Esophagus squamous epithelium (tissue), 5 donors: ENCODE measurements at regions not wholly inside any gene's neighbourhood (a gene's known extent, or its start where the extent isn't known, plus 50 kb on each side); places are given as distances from the start of the nearest gene placed in this dataset.

Source experiments
- DNase-seq: peaks from one replicate; lab custom pipeline; 2025; lab: John Stamatoyannopoulos, UW
- H3K27ac ChIP-seq, 4 donors: fragments of 200-600 bp; sonication (generic); one replicate each; pipeline ENCODE4 v1.5.1; 2016 to 2019; ENCODE audit warnings: mild to moderate bottlenecking in 1 of 4
- H3K27me3 ChIP-seq, 4 donors: fragments of 200-600 bp; sonication (generic); 1 replicate in 3 of 4; 2 replicates in 1 of 4; pipeline versions ENCODE4 v1.5.1 to v1.6.0; 2017 to 2021; ENCODE audit warnings: antibody characterized with exemption in 1 of 4
- H3K36me3 ChIP-seq, 3 donors: fragments of 200-600 bp; sonication (generic); one replicate each; pipeline ENCODE4 v1.5.1; 2016 to 2019
- H3K4me1 ChIP-seq, 3 donors: fragments of 200-600 bp; sonication (generic); one replicate each; pipeline ENCODE4 v1.5.1; 2017 to 2019
- H3K4me3 ChIP-seq, 4 donors: fragments of 200-600 bp; sonication (generic); 1 replicate in 3 of 4; 2 replicates in 1 of 4; pipeline ENCODE4 v1.5.1; 2016 to 2019; ENCODE audit warnings: mild to moderate bottlenecking in 2 of 4, moderate library complexity in 1 of 4
- H3K9me3 ChIP-seq, 3 donors: fragments of 200-600 bp; sonication (generic); one replicate each; pipeline ENCODE4 v1.5.1; 2016 to 2019
- POLR2A ChIP-seq, 4 donors: fragments of 450-650 bp; IDR thresholded peaks; one replicate each; pipeline ENCODE4 v1.6.1; 2017; ENCODE audit warnings: antibody characterized with exemption in 4 of 4, mild to moderate bottlenecking in 4 of 4, moderate library complexity in 3 of 4
- WGBS, 2 donors: methylation state at CpG; one replicate each; pipeline ENCODE4 v1.1.5; 2018; 5-methylcytosine and 5-hydroxymethylcytosine counted together
- intact Hi-C: fragments of 100-400 bp; cut with DNase I; formaldehyde crosslinking; loops from one replicate; pipeline ENCODE4 v1.15.0; 2022
- TF ChIP-seq, protein P1 (sequence below), 6 experiments: fragments of 450-650 bp in 4 of 6; fragments of 200-600 bp in 2 of 6; sonication (generic) in 2 of 6; IDR thresholded peaks; one replicate each; pipeline ENCODE4 v1.5.1; 2016 to 2019; ENCODE audit warnings: antibody characterized with exemption in 6 of 6, mild to moderate bottlenecking in 4 of 6, moderate library complexity in 4 of 6
- donor health status: DM: yes; HTN: yes; CAD: no.

DNA sequence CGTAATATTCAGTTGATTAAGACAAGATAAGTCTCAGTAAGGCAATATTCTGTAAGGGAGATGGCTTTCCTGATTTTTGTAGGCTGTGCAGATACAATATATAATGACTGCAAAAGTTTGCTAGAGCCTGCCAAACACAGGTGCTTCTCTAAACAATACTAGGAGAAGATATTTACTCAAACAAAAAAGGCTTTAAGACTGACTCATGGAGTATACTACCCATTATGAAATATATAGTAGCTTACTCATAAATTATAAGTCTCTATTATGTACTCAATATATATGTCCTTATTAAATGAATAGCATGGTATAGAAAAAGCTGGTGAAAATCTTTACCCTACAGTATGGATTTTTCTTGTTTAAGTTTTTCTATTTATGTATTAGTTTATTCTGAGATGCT lies 93.2 kb upstream of the IL15 start:
- no peaks in the 10 kb centered on the region for H3K4me1 ChIP-seq
- WGBS, 2 donors = 90 to 94% methylated on average over 1 of the region's 1 CpG
- DNase-seq = no peak
- H3K36me3 ChIP-seq = no peaks in the 10 kb centered on the region
- H3K27ac ChIP-seq = no peak overlapping the region
- H3K4me3 ChIP-seq = no peak overlapping the region
- intact Hi-C loops = no loop called here
- H3K27me3 ChIP-seq = no peaks in the 10 kb centered on the region
- TF ChIP-seq, protein P1, sequence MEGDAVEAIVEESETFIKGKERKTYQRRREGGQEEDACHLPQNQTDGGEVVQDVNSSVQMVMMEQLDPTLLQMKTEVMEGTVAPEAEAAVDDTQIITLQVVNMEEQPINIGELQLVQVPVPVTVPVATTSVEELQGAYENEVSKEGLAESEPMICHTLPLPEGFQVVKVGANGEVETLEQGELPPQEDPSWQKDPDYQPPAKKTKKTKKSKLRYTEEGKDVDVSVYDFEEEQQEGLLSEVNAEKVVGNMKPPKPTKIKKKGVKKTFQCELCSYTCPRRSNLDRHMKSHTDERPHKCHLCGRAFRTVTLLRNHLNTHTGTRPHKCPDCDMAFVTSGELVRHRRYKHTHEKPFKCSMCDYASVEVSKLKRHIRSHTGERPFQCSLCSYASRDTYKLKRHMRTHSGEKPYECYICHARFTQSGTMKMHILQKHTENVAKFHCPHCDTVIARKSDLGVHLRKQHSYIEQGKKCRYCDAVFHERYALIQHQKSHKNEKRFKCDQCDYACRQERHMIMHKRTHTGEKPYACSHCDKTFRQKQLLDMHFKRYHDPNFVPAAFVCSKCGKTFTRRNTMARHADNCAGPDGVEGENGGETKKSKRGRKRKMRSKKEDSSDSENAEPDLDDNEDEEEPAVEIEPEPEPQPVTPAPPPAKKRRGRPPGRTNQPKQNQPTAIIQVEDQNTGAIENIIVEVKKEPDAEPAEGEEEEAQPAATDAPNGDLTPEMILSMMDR (IDR thresholded peaks at IDR 0.05) = no peak
- TF ChIP-seq POLR2A (IDR thresholded peaks at IDR 0.05) = no peak
- H3K9me3 ChIP-seq = peaks cover 0 to 8% (median 7%) of the 10 kb centered on the region in 3 donors

- Histone ChIP-seq H3K4me3 (no peak overlapping the region), H3K27me3 (no peaks in the 10 kb centered on the region), H3K9me3 (peaks cover 0 to 3% (median 2%) of the 10 kb centered on the region in 3 donors), H3K4me1 (no peaks in the 10 kb centered on the region), H3K27ac (no peak overlapping the region), H3K36me3 (no peaks in the 10 kb centered on the region)
- 62 to 76% methylated on average over 2 of the region's 2 CpGs for WGBS, 2 donors
- intact Hi-C loops = no loop called here
- TF ChIP-seq, protein P1 (IDR thresholded peaks at IDR 0.05) = no peak
- DNase-seq = no peak
Observed at GRCh38 chr4:141543706-141544105, 92.7 kb upstream of the IL15 start.

DNA sequence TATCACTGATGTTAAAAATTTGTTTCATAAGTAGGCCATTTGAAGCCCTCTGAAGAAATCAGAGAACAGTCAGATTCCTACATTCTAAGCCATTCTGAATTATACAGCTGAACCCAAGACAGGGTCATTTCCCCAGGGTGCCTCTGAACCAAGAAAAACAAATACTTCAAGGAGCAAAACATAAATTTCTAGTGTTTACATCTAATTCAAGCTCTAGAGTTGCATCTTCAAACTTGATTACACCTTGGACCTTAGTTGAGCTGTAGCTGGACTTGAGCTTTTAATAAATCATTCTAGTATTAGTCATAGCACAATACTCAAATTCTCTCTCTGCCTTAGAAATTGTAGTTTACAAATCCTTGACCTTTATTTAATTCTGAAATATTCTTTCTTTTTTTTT lies 87.6 kb upstream of the IL15 start:
- Histone ChIP-seq H3K27ac (no peak overlapping the region), H3K27me3 (no peaks in the 10 kb centered on the region), H3K4me1 (no peaks in the 10 kb centered on the region), H3K36me3 (no peaks in the 10 kb centered on the region), H3K9me3 (no peaks in the 10 kb centered on the region), H3K4me3 (no peak overlapping the region)
- DNase-seq = no peak
- intact Hi-C loops = no loop called here
- TF ChIP-seq, protein P1 (IDR thresholded peaks at IDR 0.05) = no peak
- no peak for TF ChIP-seq POLR2A (IDR thresholded peaks at IDR 0.05)

- WGBS, 2 donors = 28 to 65% methylated on average over 1 of the region's 1 CpG
- intact Hi-C loops = no loop called here
- DNase-seq = no peak
- H3K27ac ChIP-seq = no peak overlapping the region
- H3K27me3 ChIP-seq = no peaks in the 10 kb centered on the region
- H3K36me3 ChIP-seq = no peaks in the 10 kb centered on the region
- H3K4me1 ChIP-seq = peaks cover 0 to 2% (median 0%) of the 10 kb centered on the region in 3 donors
- H3K4me3 ChIP-seq = no peak overlapping the region
- no peaks in the 10 kb centered on the region for H3K9me3 ChIP-seq
- TF ChIP-seq POLR2A (IDR thresholded peaks at IDR 0.05) = no peak
- TF ChIP-seq, protein P1 (IDR thresholded peaks at IDR 0.05) = no peak
Observed at GRCh38 chr4:141560056-141560455, 76.3 kb upstream of the IL15 start.

- no peaks in the 10 kb centered on the region for H3K27me3 ChIP-seq
- peaks cover 0 to 7% (median 0%) of the 10 kb centered on the region in 3 donors for H3K4me1 ChIP-seq
- intact Hi-C loops = no loop called here
- no peak overlapping the region for H3K4me3 ChIP-seq
- no peak for DNase-seq
- H3K36me3 ChIP-seq = no peaks in the 10 kb centered on the region
- WGBS, 2 donors = 86 to 94% methylated on average over 2 of the region's 2 CpGs
- TF ChIP-seq POLR2A (IDR thresholded peaks at IDR 0.05) = no peak
- TF ChIP-seq, protein P1 (IDR thresholded peaks at IDR 0.05) = no peak
- no peaks in the 10 kb centered on the region for H3K9me3 ChIP-seq
- no peak overlapping the region for H3K27ac ChIP-seq
Observed at GRCh38 chr4:141562649-141563048, 73.7 kb upstream of the IL15 start.
